Right lobe of liver (tissue), 6 donors: ENCODE measurements at regions not wholly inside any gene's neighbourhood (a gene's known extent, or its start where the extent isn't known, plus 50 kb on each side); places are given as distances from the start of the nearest gene placed in this dataset.

Experiments
- ATAC-seq, 4 donors: fragments of 200-7000 bp; cut with Tn5 transposase; one replicate each; pipeline ENCODE4 v1.9.1; 2020; ENCODE audit warnings: mild to moderate bottlenecking in 4 of 4, moderate library complexity in 4 of 4
- DNase-seq, 3 donors: peaks; one replicate each; pipeline ENCODE4 v3.0.0-alpha.2; 2020
- H3K27ac ChIP-seq, 3 donors: fragments of 200-600 bp; one replicate each; pipeline ENCODE4 v1.8.0; 2022
- H3K27me3 ChIP-seq, 2 donors: fragments of 200-600 bp; one replicate each; pipeline ENCODE4 v1.8.0; 2022
- H3K36me3 ChIP-seq, 4 donors: fragments of 200-600 bp; sonication (generic) in 1 of 4; one replicate each; pipeline versions ENCODE4 v1.5.1 to v1.8.0; 2017 to 2022; ENCODE audit warnings: control low read depth in 1 of 4
- H3K4me1 ChIP-seq, 4 donors: fragments of 200-600 bp; sonication (generic) in 1 of 4; one replicate each; pipeline versions ENCODE4 v1.5.1 to v1.8.0; 2017 to 2022; ENCODE audit warnings: control low read depth in 1 of 4
- H3K4me3 ChIP-seq, 3 donors: fragments of 200-600 bp; one replicate each; pipeline ENCODE4 v1.8.0; 2022
- H3K9me3 ChIP-seq, 4 donors: fragments of 200-600 bp; sonication (generic) in 1 of 4; one replicate each; pipeline versions ENCODE4 v1.5.1 to v1.8.0; 2017 to 2022; ENCODE audit warnings: control low read depth in 1 of 4
- POLR2A ChIP-seq: fragments of 450-650 bp; IDR thresholded peaks from one replicate; pipeline ENCODE4 v1.6.1; 2017; ENCODE audit warnings: antibody characterized with exemption, mild to moderate bottlenecking
- WGBS: methylation state at CpG from one replicate; pipeline ENCODE4 v1.1.6; 2018; ENCODE audit warnings: low coverage, low lambda C conversion rate; ENCODE audit not compliant: insufficient coverage; ENCODE audit errors: missing lambda C conversion rate; 5-methylcytosine and 5-hydroxymethylcytosine counted together
- intact Hi-C, 2 donors: fragments of 100-400 bp; cut with DNase I; formaldehyde crosslinking; loops; one replicate each; pipeline versions ENCODE4 v1.11.2 to v1.14.1; 2022
- TF ChIP-seq, protein P1 (sequence below), 4 donors: fragments of 200-600 bp in 3 of 4; fragments of 450-650 bp in 1 of 4; IDR thresholded peaks; one replicate each; pipeline versions ENCODE4 v1.5.1 to v1.8.0; 2016 to 2022; ENCODE audit warnings: antibody characterized with exemption in 4 of 4, mild to moderate bottlenecking in 2 of 4
- donor health status: DM: no; HTN: yes; CAD: no.
- donor health status: DM: no; HTN: no; CAD: no.
- donor health status: DM: no; HTN: no; CAD: no.
- donor health status: DM: no; HTN: yes; CAD: no.
- donor health status: DM: no; HTN: yes; CAD: no.

DNA sequence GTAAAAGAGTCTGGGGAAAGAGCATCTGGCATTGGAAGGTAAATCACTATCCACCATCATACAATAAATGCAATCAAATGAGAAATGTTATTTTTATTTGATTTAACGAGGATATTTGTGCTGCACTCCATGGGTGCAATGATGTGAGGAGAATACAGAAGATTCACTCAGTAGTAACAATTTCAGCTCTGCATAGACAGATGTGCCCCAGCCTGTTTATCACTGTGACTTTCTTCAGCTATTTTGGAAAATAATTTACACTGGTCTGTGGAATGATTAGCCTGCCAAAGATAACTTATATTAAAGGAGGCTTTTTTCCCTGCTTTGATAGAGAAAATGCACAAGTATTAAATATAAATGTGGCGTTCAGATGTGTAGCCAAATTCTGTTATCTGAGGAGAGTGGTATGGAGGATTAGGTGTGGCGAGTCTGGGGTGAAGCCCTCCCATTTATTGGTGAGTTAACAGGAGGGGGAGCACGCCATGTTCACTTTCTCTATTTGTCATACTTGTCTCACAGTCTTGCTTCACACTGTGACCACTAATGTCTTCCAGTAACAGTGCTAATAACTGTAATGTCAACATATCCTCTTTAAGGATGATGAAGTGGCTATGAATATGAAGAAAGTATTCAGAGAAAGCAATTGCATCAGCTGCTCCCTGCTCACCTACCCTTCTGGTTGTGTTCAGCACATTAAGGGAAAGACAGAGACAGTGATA, 645.6 kb downstream of the MMUT start:
- Histone ChIP-seq H3K36me3 (no peaks in the 10 kb centered on the region), H3K4me3 (no peak overlapping the region), H3K27ac (no peak overlapping the region), H3K4me1 (no peaks in the 10 kb centered on the region), H3K9me3 (no peaks in the 10 kb centered on the region), H3K27me3 (no peaks in the 10 kb centered on the region)
- no peak for DNase-seq
- intact Hi-C loops, result no loop called here
- WGBS, result 24% methylated on average over 3 of the region's 4 CpGs
- no peak for TF ChIP-seq POLR2A
- TF ChIP-seq, protein P1, sequence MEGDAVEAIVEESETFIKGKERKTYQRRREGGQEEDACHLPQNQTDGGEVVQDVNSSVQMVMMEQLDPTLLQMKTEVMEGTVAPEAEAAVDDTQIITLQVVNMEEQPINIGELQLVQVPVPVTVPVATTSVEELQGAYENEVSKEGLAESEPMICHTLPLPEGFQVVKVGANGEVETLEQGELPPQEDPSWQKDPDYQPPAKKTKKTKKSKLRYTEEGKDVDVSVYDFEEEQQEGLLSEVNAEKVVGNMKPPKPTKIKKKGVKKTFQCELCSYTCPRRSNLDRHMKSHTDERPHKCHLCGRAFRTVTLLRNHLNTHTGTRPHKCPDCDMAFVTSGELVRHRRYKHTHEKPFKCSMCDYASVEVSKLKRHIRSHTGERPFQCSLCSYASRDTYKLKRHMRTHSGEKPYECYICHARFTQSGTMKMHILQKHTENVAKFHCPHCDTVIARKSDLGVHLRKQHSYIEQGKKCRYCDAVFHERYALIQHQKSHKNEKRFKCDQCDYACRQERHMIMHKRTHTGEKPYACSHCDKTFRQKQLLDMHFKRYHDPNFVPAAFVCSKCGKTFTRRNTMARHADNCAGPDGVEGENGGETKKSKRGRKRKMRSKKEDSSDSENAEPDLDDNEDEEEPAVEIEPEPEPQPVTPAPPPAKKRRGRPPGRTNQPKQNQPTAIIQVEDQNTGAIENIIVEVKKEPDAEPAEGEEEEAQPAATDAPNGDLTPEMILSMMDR (IDR thresholded peaks at IDR 0.05), result no peak
- no peak for ATAC-seq

DNA sequence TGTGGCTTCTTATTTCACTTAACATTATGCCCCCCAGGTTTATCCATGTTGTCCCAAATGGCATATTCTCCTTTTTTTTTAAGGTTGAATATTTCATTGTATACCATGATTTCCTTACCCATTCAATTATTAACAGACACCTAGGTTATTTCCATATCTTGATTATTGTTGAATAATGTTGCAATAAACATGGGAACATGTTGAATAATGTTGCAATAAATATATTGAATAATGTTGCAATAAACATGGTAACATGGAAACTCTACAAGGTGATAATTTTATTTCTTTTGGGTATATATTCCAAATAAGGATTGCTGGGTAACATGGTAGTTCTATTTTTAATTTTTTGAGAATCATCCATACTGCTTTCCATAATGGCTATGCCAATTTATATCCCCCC, 648.1 kb downstream of the MMUT start:
- H3K27ac ChIP-seq, result no peak overlapping the region
- no peak for TF ChIP-seq POLR2A
- TF ChIP-seq, protein P1 (IDR thresholded peaks at IDR 0.05), result no peak

DNA sequence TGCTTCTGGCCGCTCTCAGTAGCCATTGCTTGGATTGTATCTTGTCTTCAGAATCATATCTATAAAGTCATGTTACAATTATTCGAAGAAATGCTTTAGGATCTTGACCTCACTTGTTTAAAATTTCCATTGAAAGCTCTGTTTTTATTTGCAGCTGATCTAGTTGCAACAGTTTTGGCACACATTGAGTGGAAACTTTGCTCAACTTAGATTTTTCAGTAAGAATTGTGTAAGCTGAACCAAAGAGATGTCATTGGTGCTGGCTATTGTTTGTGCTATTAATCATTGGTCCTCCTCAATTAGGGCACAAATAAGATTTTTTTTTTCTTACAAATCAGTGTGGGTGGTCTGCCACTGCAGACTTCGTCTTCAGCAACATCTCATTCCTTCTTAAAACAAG, 649.2 kb downstream of the MMUT start:
- no peak for TF ChIP-seq POLR2A
- TF ChIP-seq, protein P1 (IDR thresholded peaks at IDR 0.05), result no peak
- Histone ChIP-seq H3K9me3 (no peaks in the 10 kb centered on the region), H3K27me3 (no peaks in the 10 kb centered on the region), H3K4me3 (no peak overlapping the region), H3K36me3 (no peaks in the 10 kb centered on the region), H3K4me1 (no peaks in the 10 kb centered on the region), H3K27ac (no peak overlapping the region)
- intact Hi-C loops, result no loop called here
- DNase-seq (no peak), ATAC-seq (no peak)
- 43% methylated on average over 3 of the region's 3 CpGs for WGBS

More for the DNA sequence above, 648.1 kb downstream of the MMUT start:
- intact Hi-C loops, result no loop called here
- no peak for ATAC-seq
- Histone ChIP-seq H3K4me3 (no peak overlapping the region), H3K4me1 (no peaks in the 10 kb centered on the region), H3K36me3 (no peaks in the 10 kb centered on the region), H3K27me3 (no peaks in the 10 kb centered on the region), H3K9me3 (no peaks in the 10 kb centered on the region)
- no peak for DNase-seq

DNA sequence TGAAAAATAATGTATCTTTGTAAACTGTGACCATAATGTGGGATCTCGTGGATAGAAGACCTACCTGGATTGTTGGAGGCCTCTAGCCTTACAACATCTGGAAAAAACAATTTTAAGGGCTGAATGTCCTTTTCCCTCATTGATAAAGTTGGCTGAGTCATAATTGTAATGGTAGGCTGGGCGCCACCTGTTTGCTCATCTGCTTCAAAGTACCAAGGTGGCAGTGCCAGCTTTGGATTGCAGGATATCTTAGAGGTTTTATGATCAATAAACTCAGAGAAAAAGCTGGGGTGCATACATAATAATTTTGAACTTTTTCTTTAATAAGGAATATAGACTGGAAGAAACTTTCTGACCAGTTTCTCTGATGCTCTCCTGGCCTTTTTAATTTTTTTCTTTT, 653.4 kb downstream of the MMUT start:
- ATAC-seq, result no peak
- TF ChIP-seq POLR2A, result no peak
- TF ChIP-seq, protein P1 (IDR thresholded peaks at IDR 0.05), result no peak
- Histone ChIP-seq H3K4me1 (no peaks in the 10 kb centered on the region), H3K27me3 (no peaks in the 10 kb centered on the region), H3K27ac (no peak overlapping the region), H3K9me3 (no peaks in the 10 kb centered on the region), H3K36me3 (no peaks in the 10 kb centered on the region), H3K4me3 (no peak overlapping the region)
- intact Hi-C loops, result no loop called here
- 33% methylated on average over 2 of the region's 2 CpGs for WGBS
- no peak for DNase-seq

DNA sequence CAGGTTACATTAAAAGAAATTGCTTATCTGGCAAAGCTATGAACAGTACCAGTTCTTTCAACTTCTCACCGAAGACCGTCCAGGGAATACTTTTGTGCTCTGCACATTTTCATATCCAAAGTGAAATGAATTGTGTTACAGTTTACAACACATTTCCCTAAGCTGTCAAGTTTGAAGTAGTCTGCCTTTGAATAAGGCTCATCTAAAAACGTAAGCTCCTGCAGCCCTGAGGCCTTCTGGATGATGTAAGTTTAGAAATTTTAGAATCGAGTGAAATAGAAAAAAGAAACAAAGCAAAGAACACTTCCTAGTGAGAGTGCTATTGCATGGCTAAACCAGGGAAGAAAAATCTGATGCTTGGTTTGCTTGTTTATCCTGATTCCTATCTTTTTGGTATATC, 653.8 kb downstream of the MMUT start:
- no peak for TF ChIP-seq POLR2A
- TF ChIP-seq, protein P1 (IDR thresholded peaks at IDR 0.05), result no peak
- 59% methylated on average over 4 of the region's 4 CpGs for WGBS
- ATAC-seq (no peak), DNase-seq (no peak)
- Histone ChIP-seq H3K9me3 (no peaks in the 10 kb centered on the region), H3K4me1 (no peaks in the 10 kb centered on the region), H3K36me3 (no peaks in the 10 kb centered on the region), H3K4me3 (no peak overlapping the region), H3K27me3 (no peaks in the 10 kb centered on the region), H3K27ac (no peak overlapping the region)
- intact Hi-C loops, result no loop called here
